ENCODE measurements at regions not wholly inside any gene's neighbourhood (a gene's known extent, or its start where the extent isn't known, plus 50 kb on each side); places are given as distances from the start of the nearest gene placed in this dataset.

- Histone ChIP-seq H3K27me3 (ENCODE audit: insufficient read depth, low read depth) (no peaks in the 10 kb centered on the region), H3K9ac (no peak overlapping the region), H2AFZ (ENCODE audit: low read depth) (no peak overlapping the region), H3K79me2 (ENCODE audit: insufficient read depth, low read depth) (no peaks in the 10 kb centered on the region), H3K27ac (no peak overlapping the region), H3K4me3 (IDR thresholded peaks at IDR 0.05; ENCODE audit: insufficient read depth, low read depth, low read length) (no peak overlapping the region), H3K36me3 (ENCODE audit: insufficient read depth) (no peaks in the 10 kb centered on the region), H3K4me2 (no peak overlapping the region), H3K4me1 (ENCODE audit: low read depth, poor library complexity, severe bottlenecking) (no peaks in the 10 kb centered on the region), H4K20me1 (ENCODE audit: insufficient read depth) (no peaks in the 10 kb centered on the region)
- TF ChIP-seq, protein P1, sequence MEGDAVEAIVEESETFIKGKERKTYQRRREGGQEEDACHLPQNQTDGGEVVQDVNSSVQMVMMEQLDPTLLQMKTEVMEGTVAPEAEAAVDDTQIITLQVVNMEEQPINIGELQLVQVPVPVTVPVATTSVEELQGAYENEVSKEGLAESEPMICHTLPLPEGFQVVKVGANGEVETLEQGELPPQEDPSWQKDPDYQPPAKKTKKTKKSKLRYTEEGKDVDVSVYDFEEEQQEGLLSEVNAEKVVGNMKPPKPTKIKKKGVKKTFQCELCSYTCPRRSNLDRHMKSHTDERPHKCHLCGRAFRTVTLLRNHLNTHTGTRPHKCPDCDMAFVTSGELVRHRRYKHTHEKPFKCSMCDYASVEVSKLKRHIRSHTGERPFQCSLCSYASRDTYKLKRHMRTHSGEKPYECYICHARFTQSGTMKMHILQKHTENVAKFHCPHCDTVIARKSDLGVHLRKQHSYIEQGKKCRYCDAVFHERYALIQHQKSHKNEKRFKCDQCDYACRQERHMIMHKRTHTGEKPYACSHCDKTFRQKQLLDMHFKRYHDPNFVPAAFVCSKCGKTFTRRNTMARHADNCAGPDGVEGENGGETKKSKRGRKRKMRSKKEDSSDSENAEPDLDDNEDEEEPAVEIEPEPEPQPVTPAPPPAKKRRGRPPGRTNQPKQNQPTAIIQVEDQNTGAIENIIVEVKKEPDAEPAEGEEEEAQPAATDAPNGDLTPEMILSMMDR (conservative IDR thresholded peaks at IDR 0.05; ENCODE audit: low read depth, low read length): no peak
Observed at GRCh38 chr3:107861422-107861821, 229.4 kb downstream of the CD47 start.

Data from KMS-11 (cell line).